CD4-positive, alpha-beta memory T cell (primary cell): ENCODE measurements at regions not wholly inside any gene's neighbourhood (a gene's known extent, or its start where the extent isn't known, plus 50 kb on each side); places are given as distances from the start of the nearest gene placed in this dataset.

Source experiments
- CTCF ChIA-PET: fragments of 350-600 bp; sonication (Branson Sonifier 250); formaldehyde crosslinking; loops from one replicate; lab custom pipeline; 2021; ENCODE audit warnings: inconsistent platforms; ENCODE audit not compliant: partially characterized antibody; lab: Charles Lee
- POLR2A ChIA-PET: fragments of 350-600 bp; sonication (Branson Sonifier 250); formaldehyde crosslinking; loops from one replicate; lab custom pipeline; 2021; ENCODE audit not compliant: partially characterized antibody; lab: Charles Lee
- DNase-seq, 5 donors: peaks; one replicate each; pipeline versions ENCODE4 v3.0.0 to v3.0.0-alpha.2; 2020 to 2022; ENCODE audit warnings: mixed read lengths in 1 of 5
- H3K27ac ChIP-seq: one replicate; pipeline ENCODE4 v1.7.0; 2013; ENCODE audit warnings: low read depth, low read length
- H3K27me3 ChIP-seq: 2 replicates; pipeline ENCODE4 v1.7.0; 2013; ENCODE audit warnings: mild to moderate bottlenecking, low read length, moderate library complexity; ENCODE audit not compliant: insufficient read depth
- H3K36me3 ChIP-seq: 2 replicates; pipeline ENCODE4 v1.7.0; 2013; ENCODE audit warnings: mild to moderate bottlenecking, low read length, moderate library complexity; ENCODE audit not compliant: insufficient read depth
- H3K4me1 ChIP-seq: 2 replicates; pipeline ENCODE4 v1.7.0; 2013; ENCODE audit warnings: mild to moderate bottlenecking, low read length, moderate library complexity; ENCODE audit not compliant: insufficient read depth
- H3K4me3 ChIP-seq, 2 donors: one replicate each; pipeline ENCODE4 v1.7.0; 2013; ENCODE audit warnings: low read length in 2 of 2, mild to moderate bottlenecking in 1 of 2
- H3K9me3 ChIP-seq, 2 donors: one replicate each; pipeline ENCODE4 v1.7.0; 2013; ENCODE audit warnings: low read length in 2 of 2, control low read depth in 1 of 2; ENCODE audit not compliant: control insufficient read depth in 1 of 2
- H3K27ac Mint-ChIP-seq, 7 donors: one replicate each; pipeline ENCODE4 v1.8.0; 2020 to 2021; ENCODE audit warnings: mixed read lengths in 7 of 7, mild to moderate bottlenecking in 6 of 7, inconsistent platforms in 3 of 7, moderate library complexity in 3 of 7
- H3K27me3 Mint-ChIP-seq, 2 donors: one replicate each; pipeline ENCODE4 v1.8.0; 2020 to 2021; ENCODE audit warnings: mixed read lengths in 2 of 2
- H3K36me3 Mint-ChIP-seq, 2 donors: one replicate each; pipeline ENCODE4 v1.8.0; 2020 to 2021; ENCODE audit warnings: mixed read lengths in 2 of 2, inconsistent platforms in 1 of 2, mild to moderate bottlenecking in 1 of 2
- H3K4me1 Mint-ChIP-seq, 4 donors: one replicate each; pipeline ENCODE4 v1.8.0; 2020 to 2021; ENCODE audit warnings: mixed read lengths in 4 of 4, mild to moderate bottlenecking in 1 of 4
- H3K4me3 Mint-ChIP-seq, 8 donors: one replicate each; pipeline ENCODE4 v1.8.0; 2020 to 2021; ENCODE audit warnings: mixed read lengths in 8 of 8, mild to moderate bottlenecking in 7 of 8, moderate library complexity in 6 of 8, inconsistent platforms in 3 of 8
- H3K9me3 Mint-ChIP-seq, 8 donors: one replicate each; pipeline ENCODE4 v1.8.0; 2020 to 2021; ENCODE audit warnings: mixed read lengths in 8 of 8, mild to moderate bottlenecking in 5 of 8, inconsistent platforms in 3 of 8, moderate library complexity in 1 of 8
- intact Hi-C: fragments of 100-400 bp; cut with micrococcal nuclease; formaldehyde crosslinking; loops from one replicate; pipeline ENCODE4 v1.15.1; 2023

GRCh38 chr2:150319085-150319484 lies 168.4 kb downstream of the RND3 start:
- H3K27ac Mint-ChIP-seq: no peak overlapping the region
- no peak for DNase-seq
- H3K4me3 Mint-ChIP-seq: no peak overlapping the region
- CTCF ChIA-PET: no interaction called here
- no peaks in the 10 kb centered on the region for H3K4me1 Mint-ChIP-seq
- no peaks in the 10 kb centered on the region for H3K4me1 ChIP-seq
- H3K27ac ChIP-seq: no peak overlapping the region
- H3K36me3 Mint-ChIP-seq: no peaks in the 10 kb centered on the region
- POLR2A ChIA-PET: no interaction called here
- H3K9me3 Mint-ChIP-seq: peaks cover 0 to 20% (median 1%) of the 10 kb centered on the region in 8 donors
- H3K27me3 Mint-ChIP-seq: no peaks in the 10 kb centered on the region
- no peaks in the 10 kb centered on the region for H3K27me3 ChIP-seq
- intact Hi-C loops: no loop called here
- H3K9me3 ChIP-seq: no peaks in the 10 kb centered on the region
- H3K36me3 ChIP-seq: no peaks in the 10 kb centered on the region
- H3K4me3 ChIP-seq: no peak overlapping the region

DNA sequence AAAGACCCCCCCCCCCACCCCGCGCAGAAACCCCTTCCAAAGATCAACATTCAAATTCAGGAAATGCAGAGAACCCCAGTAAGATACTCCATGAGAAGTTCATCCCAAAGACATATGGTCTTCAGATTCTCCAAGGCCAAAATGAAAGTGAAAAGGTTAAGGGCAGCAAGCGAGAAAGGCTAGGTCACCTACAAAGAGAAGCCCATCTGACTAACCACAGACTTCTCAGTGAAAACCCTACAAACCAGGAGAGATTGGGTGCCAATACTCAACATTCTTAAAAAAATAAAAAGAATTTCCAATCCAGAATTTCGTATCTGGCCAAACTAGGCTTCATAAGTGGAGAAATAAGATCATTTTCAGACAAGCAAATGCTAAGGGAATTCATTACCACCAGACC lies 175.2 kb downstream of the RND3 start:
- Histone ChIP-seq H3K4me3 (no peak overlapping the region), H3K4me1 (no peaks in the 10 kb centered on the region), H3K27ac (no peak overlapping the region), H3K27me3 (no peaks in the 10 kb centered on the region), H3K36me3 (no peaks in the 10 kb centered on the region), H3K9me3 (no peaks in the 10 kb centered on the region)
- Mint-ChIP-seq H3K27ac (no peak overlapping the region), H3K36me3 (no peaks in the 10 kb centered on the region), H3K9me3 (peaks cover 4 to 34% (median 9%) of the 10 kb centered on the region in 8 donors), H3K4me3 (no peak overlapping the region), H3K27me3 (no peaks in the 10 kb centered on the region), H3K4me1 (no peaks in the 10 kb centered on the region)
- ChIA-PET POLR2A (no interaction called here), CTCF (no interaction called here)
- intact Hi-C loops: no loop called here
- DNase-seq: no peak

- DNase-seq: no peak
- intact Hi-C loops: no loop called here
- no peak overlapping the region for H3K27ac Mint-ChIP-seq
- Histone ChIP-seq H3K4me3 (no peak overlapping the region), H3K9me3 (no peaks in the 10 kb centered on the region), H3K27me3 (no peaks in the 10 kb centered on the region), H3K27ac (no peak overlapping the region), H3K4me1 (no peaks in the 10 kb centered on the region), H3K36me3 (no peaks in the 10 kb centered on the region)
- peaks cover 3 to 17% (median 8%) of the 10 kb centered on the region in 8 donors for H3K9me3 Mint-ChIP-seq
- POLR2A ChIA-PET: no interaction called here
- no peak overlapping the region for H3K4me3 Mint-ChIP-seq
- no peaks in the 10 kb centered on the region for H3K36me3 Mint-ChIP-seq
- H3K4me1 Mint-ChIP-seq: no peaks in the 10 kb centered on the region
- H3K27me3 Mint-ChIP-seq: no peaks in the 10 kb centered on the region
- CTCF ChIA-PET: no interaction called here
Observed at GRCh38 chr2:150309311-150310080, 178.0 kb downstream of the RND3 start.

DNA sequence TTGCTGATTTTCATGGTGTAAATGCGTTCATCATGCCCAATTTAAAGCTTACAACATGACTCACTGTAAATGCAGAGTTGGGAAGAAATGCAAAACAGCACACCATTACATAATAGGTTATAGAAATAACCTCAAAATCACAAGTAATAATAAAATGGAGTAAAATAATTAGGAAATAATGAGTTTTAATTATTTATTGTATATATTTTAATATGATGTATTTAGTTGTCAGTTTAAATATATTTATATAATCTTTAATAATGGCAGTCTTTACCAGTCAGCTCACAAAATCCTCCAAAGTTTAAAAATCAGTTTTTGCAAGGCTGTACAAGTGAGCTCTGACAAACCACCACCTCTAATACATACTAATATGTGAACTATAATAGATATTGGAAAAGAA lies 180.2 kb downstream of the RND3 start:
- Mint-ChIP-seq H3K36me3 (no peaks in the 10 kb centered on the region), H3K27ac (no peak overlapping the region), H3K27me3 (no peaks in the 10 kb centered on the region), H3K4me3 (no peak overlapping the region), H3K9me3 (peaks cover 1 to 14% (median 10%) of the 10 kb centered on the region in 8 donors), H3K4me1 (no peaks in the 10 kb centered on the region)
- CTCF ChIA-PET: no interaction called here
- Histone ChIP-seq H3K4me3 (no peak overlapping the region), H3K27me3 (no peaks in the 10 kb centered on the region), H3K4me1 (no peaks in the 10 kb centered on the region), H3K9me3 (no peaks in the 10 kb centered on the region), H3K27ac (no peak overlapping the region), H3K36me3 (no peaks in the 10 kb centered on the region)
- intact Hi-C loops: no loop called here
- POLR2A ChIA-PET: no interaction called here
- no peak for DNase-seq

DNA sequence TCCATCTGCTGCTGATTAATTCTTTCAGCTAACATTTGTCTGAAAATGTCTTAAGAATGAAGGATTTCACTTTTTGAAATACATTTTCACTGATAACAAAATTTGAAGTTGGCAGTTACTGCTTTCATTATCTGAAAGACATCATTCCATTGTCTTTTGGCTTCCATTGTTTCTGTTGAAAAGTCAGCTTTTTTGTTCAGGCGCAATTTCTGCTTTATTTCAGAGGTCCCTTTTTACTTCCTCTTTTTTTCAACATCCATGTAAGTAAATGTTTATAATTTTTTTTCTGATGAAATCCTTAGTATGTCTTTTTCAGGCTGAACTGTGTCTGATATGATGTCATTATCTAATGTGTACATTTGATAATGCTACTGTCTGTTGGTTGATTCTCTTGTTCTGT lies 184.2 kb downstream of the RND3 start:
- H3K9me3 Mint-ChIP-seq: peaks cover 0 to 12% (median 6%) of the 10 kb centered on the region in 8 donors
- no peaks in the 10 kb centered on the region for H3K4me1 Mint-ChIP-seq
- Histone ChIP-seq H3K36me3 (no peaks in the 10 kb centered on the region), H3K27me3 (no peaks in the 10 kb centered on the region), H3K9me3 (no peaks in the 10 kb centered on the region), H3K4me3 (no peak overlapping the region), H3K4me1 (no peaks in the 10 kb centered on the region), H3K27ac (no peak overlapping the region)
- POLR2A ChIA-PET: no interaction called here
- intact Hi-C loops: no loop called here
- H3K4me3 Mint-ChIP-seq: no peak overlapping the region
- H3K27me3 Mint-ChIP-seq: no peaks in the 10 kb centered on the region
- CTCF ChIA-PET: no interaction called here
- no peaks in the 10 kb centered on the region for H3K36me3 Mint-ChIP-seq
- H3K27ac Mint-ChIP-seq: no peak overlapping the region
- no peak for DNase-seq

- H3K4me3 Mint-ChIP-seq: no peak overlapping the region
Observed at GRCh38 chr2:150298571-150299305, 188.7 kb downstream of the RND3 start.

DNA sequence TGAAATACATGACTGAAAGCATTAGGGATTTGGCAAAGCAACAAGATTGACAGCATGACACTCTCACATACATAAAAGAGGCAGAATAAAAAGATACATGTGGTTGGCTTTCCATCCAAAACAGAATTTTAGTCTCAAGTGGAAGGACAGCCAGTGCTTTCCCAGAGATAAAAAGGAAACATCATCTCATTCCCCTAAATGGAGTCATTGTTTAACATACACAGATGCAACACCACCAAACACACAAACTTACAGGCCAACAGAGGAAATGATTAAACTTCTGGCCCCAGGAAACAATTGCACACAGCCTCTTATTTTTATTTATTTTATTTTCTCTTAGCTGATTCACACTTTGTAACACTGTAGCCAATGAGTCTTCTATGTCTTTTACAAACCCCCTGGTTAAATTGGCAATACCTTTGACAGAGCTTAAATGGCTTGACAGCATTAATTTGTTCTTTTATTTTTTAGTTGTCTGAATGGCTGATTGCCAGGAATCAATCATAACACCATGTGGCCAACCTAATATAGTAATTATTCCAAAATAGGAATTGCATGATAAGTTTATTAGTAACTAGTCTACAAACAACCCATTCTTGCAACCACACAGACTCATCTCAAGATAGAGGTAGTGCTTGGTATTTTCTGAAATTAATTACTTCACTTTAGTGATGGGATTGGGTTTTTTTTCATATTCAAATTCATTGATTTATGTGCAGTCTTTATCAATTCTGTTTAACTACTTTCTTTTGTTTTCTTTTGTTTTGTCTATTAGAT lies 190.5 kb downstream of the RND3 start:
- no peaks in the 10 kb centered on the region for H3K9me3 ChIP-seq
- H3K4me1 ChIP-seq: no peaks in the 10 kb centered on the region
- intact Hi-C loops: no loop called here
- ChIA-PET POLR2A (no interaction called here), CTCF (no interaction called here)
- Mint-ChIP-seq H3K9me3 (peaks cover 0 to 4% (median 0%) of the 10 kb centered on the region in 8 donors), H3K4me1 (no peaks in the 10 kb centered on the region), H3K4me3 (no peak overlapping the region), H3K27ac (no peak overlapping the region), H3K27me3 (no peaks in the 10 kb centered on the region), H3K36me3 (no peaks in the 10 kb centered on the region)
- no peak overlapping the region for H3K27ac ChIP-seq
- no peaks in the 10 kb centered on the region for H3K27me3 ChIP-seq
- H3K36me3 ChIP-seq: no peaks in the 10 kb centered on the region
- no peak for DNase-seq
- H3K4me3 ChIP-seq: no peak overlapping the region

More at GRCh38 chr2:150298571-150299305, 188.7 kb downstream of the RND3 start:
- intact Hi-C loops: no loop called here
- H3K4me3 ChIP-seq: no peak overlapping the region
- DNase-seq: no peak
- no peaks in the 10 kb centered on the region for H3K4me1 ChIP-seq
- H3K27ac ChIP-seq: no peak overlapping the region
- H3K9me3 Mint-ChIP-seq: peaks cover 0 to 11% (median 6%) of the 10 kb centered on the region in 8 donors
- no peaks in the 10 kb centered on the region for H3K9me3 ChIP-seq
- H3K36me3 ChIP-seq: no peaks in the 10 kb centered on the region
- H3K27ac Mint-ChIP-seq: no peak overlapping the region
- H3K4me1 Mint-ChIP-seq: no peaks in the 10 kb centered on the region
- ChIA-PET POLR2A (no interaction called here), CTCF (interaction anchor here (1.0 kb wide), 1 partner anchor 16 kb away, joined by 3 read pairs; no protein-coding TSS in a partner anchor)
- H3K27me3 ChIP-seq: no peaks in the 10 kb centered on the region
- H3K36me3 Mint-ChIP-seq: no peaks in the 10 kb centered on the region
- H3K27me3 Mint-ChIP-seq: no peaks in the 10 kb centered on the region
